Endothelial cell of umbilical vein (primary cell): ENCODE measurements at regions not wholly inside any gene's neighbourhood (a gene's known extent, or its start where the extent isn't known, plus 50 kb on each side); places are given as distances from the start of the nearest gene placed in this dataset.

Experiments
- BruUV-seq: library from RNA; stranded (reverse); fragments of 400-500 nt; replicated peaks from 2 replicates; lab custom pipeline; 2021; lab: Mats Ljungman, UMichigan
- CTCF ChIA-PET: fragments of 300-600, 350-600 bp; sonication (Branson Sonifier 250); formaldehyde crosslinking; loops from one replicate; lab custom pipeline; 2021; ENCODE audit warnings: antibody characterized with exemption, inconsistent platforms; lab: Charles Lee
- POLR2A ChIA-PET: fragments of 300-600, 350-600 bp; sonication (Branson Sonifier 250); formaldehyde crosslinking; loops from one replicate; lab custom pipeline; 2021; ENCODE audit warnings: antibody characterized with exemption, inconsistent platforms; lab: Charles Lee
- DNase-seq: peaks from one replicate; pipeline ENCODE4 v3.0.0-alpha.2; 2011; ENCODE audit warnings: low read depth, low spot score
- FAIRE-seq: peaks from 2 replicates; lab custom pipeline; 2011; peaks lifted over from hg19 to GRCh38; lab: Jason Lieb, UNC
- H2AFZ ChIP-seq: 2 replicates; pipeline ENCODE4 v1.6.0; 2012; ENCODE audit warnings: low read depth, low read length, control low read depth, inconsistent platforms
- H3K27ac ChIP-seq: 2 replicates; pipeline ENCODE4 v1.5.1; 2011; ENCODE audit warnings: low read depth, mild to moderate bottlenecking, control low read depth, low read length, moderate library complexity; ENCODE audit not compliant: insufficient read depth
- H3K27me3 ChIP-seq, 2 experiments: 2 replicates each; pipeline versions ENCODE4 v1.6.0 to v1.6.1; 2011; ENCODE audit warnings: low read length in 2 of 2, mixed read lengths in 1 of 2; ENCODE audit not compliant: control insufficient read depth in 2 of 2, insufficient read depth in 2 of 2
- H3K36me3 ChIP-seq, 2 experiments: 2 replicates in 1 of 2; 3 replicates in 1 of 2; pipeline ENCODE4 v1.5.1; 2011; ENCODE audit warnings: low read length in 2 of 2, mild to moderate bottlenecking in 1 of 2, moderate library complexity in 1 of 2; ENCODE audit not compliant: control insufficient read depth in 2 of 2, insufficient read depth in 2 of 2; ENCODE audit errors: extremely low read depth in 1 of 2
- H3K4me1 ChIP-seq: 3 replicates; pipeline ENCODE4 v1.5.1; 2011; ENCODE audit warnings: mild to moderate bottlenecking, low read length; ENCODE audit not compliant: control insufficient read depth, insufficient read depth; ENCODE audit errors: extremely low read depth
- H3K4me2 ChIP-seq: 2 replicates; pipeline ENCODE4 v1.6.1; 2011; ENCODE audit warnings: low read length, control low read depth, mixed read lengths; ENCODE audit not compliant: insufficient read depth
- H3K4me3 ChIP-seq, 3 experiments: fragments of 200-600 bp in 1 of 3; sonication (generic), shearing (Covaris generic) in 1 of 3; replicated peaks in 1 of 3; 2 replicates each; pipeline ENCODE4 v1.5.1; 2011 to 2016; ENCODE audit warnings: control low read depth in 3 of 3, low read length in 3 of 3, mild to moderate bottlenecking in 2 of 3, inconsistent platforms in 1 of 3, low read depth in 1 of 3, moderate library complexity in 1 of 3; ENCODE audit not compliant: insufficient read depth in 1 of 3
- H3K79me2 ChIP-seq: 2 replicates; pipeline ENCODE4 v1.6.0; 2012; ENCODE audit warnings: low read length, inconsistent platforms; ENCODE audit not compliant: control insufficient read depth, insufficient read depth
- H3K9ac ChIP-seq: replicated peaks from 2 replicates; pipeline ENCODE3; 2011; ENCODE audit warnings: low read length, control low read depth; ENCODE audit not compliant: insufficient read depth; ENCODE audit errors: extremely low read depth
- H3K9me1 ChIP-seq: replicated peaks from 3 replicates; pipeline ENCODE4 v1.6.0; 2011; ENCODE audit warnings: mild to moderate bottlenecking, low read length; ENCODE audit not compliant: control insufficient read depth, insufficient read depth; ENCODE audit errors: extremely low read depth
- H3K9me3 ChIP-seq: replicated peaks from 2 replicates; pipeline ENCODE4 v1.5.1; 2012; ENCODE audit warnings: low read length, inconsistent platforms; ENCODE audit not compliant: control insufficient read depth, insufficient read depth
- H4K20me1 ChIP-seq: replicated peaks from 2 replicates; pipeline ENCODE3; 2011; ENCODE audit warnings: mild to moderate bottlenecking, low read length; ENCODE audit not compliant: control insufficient read depth, insufficient read depth; ENCODE audit errors: extremely low read depth
- EZH2 ChIP-seq: IDR thresholded peaks from 2 replicates; pipeline ENCODE4 v1.6.1; 2012; ENCODE audit warnings: borderline replicate concordance, low read depth, mild to moderate bottlenecking, moderate library complexity, low read length, inconsistent platforms; ENCODE audit not compliant: severe bottlenecking
- FOS ChIP-seq: IDR thresholded peaks from 2 replicates; pipeline ENCODE4 v1.6.1; 2011; ENCODE audit warnings: mild to moderate bottlenecking, low read length, moderate library complexity, borderline replicate concordance; ENCODE audit not compliant: insufficient read depth
- JUN ChIP-seq: IDR thresholded peaks from 2 replicates; pipeline ENCODE4 v1.6.1; 2011; ENCODE audit warnings: borderline replicate concordance, low read depth; ENCODE audit not compliant: insufficient read length, insufficient read depth
- POLR2A ChIP-seq: IDR thresholded peaks from 2 replicates; pipeline ENCODE4 v1.6.1; 2012; ENCODE audit warnings: low read depth, mild to moderate bottlenecking, control low read depth, low read length
- POLR2AphosphoS5 ChIP-seq: IDR thresholded peaks from 2 replicates; pipeline ENCODE4 v1.6.1; 2012; ENCODE audit warnings: low read depth, mild to moderate bottlenecking, control low read depth, low read length, moderate library complexity; ENCODE audit not compliant: insufficient read depth
- dilution Hi-C: fragments of 300-500 bp; cut with MboI; formaldehyde crosslinking; loops from one replicate; pipeline ENCODE4 v1.15.0; 2019; ENCODE audit warnings: low sequenced_read_pairs; ENCODE audit not compliant: extremely low pct_ligation_motif_present
- intact Hi-C: fragments of 100-400 bp; cut with micrococcal nuclease; formaldehyde crosslinking; loops from one replicate; pipeline ENCODE4 v1.10.0; 2022
- TF ChIP-seq, protein P1 (sequence below), 2 donors: IDR thresholded peaks; 1 replicate in 1 of 2; 2 replicates in 1 of 2; pipeline ENCODE4 v1.5.1; 2011; ENCODE audit warnings: low read length in 2 of 2, mild to moderate bottlenecking in 2 of 2, moderate library complexity in 2 of 2, control low read depth in 1 of 2, inconsistent platforms in 1 of 2, low read depth in 1 of 2; ENCODE audit not compliant: insufficient read depth in 1 of 2; ENCODE audit errors: extremely low read depth in 1 of 2
- TF ChIP-seq, protein P2 (sequence below): IDR thresholded peaks from 2 replicates; pipeline ENCODE4 v1.6.1; 2011; ENCODE audit not compliant: insufficient read depth, insufficient read length

GRCh38 chr11:135019343-135019871 lies 607.4 kb upstream of the B3GAT1 start:
- FAIRE-seq = no peak
- intact Hi-C loops = no loop called here

More at GRCh38 chr11:135019343-135019871, 607.4 kb upstream of the B3GAT1 start:
- CTCF ChIA-PET = no interaction called here
- Histone ChIP-seq H3K4me2 (no peak overlapping the region), H3K79me2 (no peaks in the 10 kb centered on the region), H3K27ac (no peak overlapping the region), H3K9ac (no peak overlapping the region), H4K20me1 (no peaks in the 10 kb centered on the region), H2AFZ (no peak overlapping the region), H3K9me1 (no peaks in the 10 kb centered on the region), H3K4me3 (no peak overlapping the region), H3K4me1 (no peaks in the 10 kb centered on the region), H3K27me3 (no peaks in the 10 kb centered on the region), H3K9me3 (no peaks in the 10 kb centered on the region), H3K36me3 (no peaks in the 10 kb centered on the region)
- DNase-seq = no peak
- dilution Hi-C loops = no loop called here
- no TSS peak for BruUV-seq
- TF ChIP-seq EZH2 (no peak), JUN (no peak), FOS (no peak), POLR2A (no peak), POLR2AphosphoS5 (no peak)
- TF ChIP-seq, protein P1, sequence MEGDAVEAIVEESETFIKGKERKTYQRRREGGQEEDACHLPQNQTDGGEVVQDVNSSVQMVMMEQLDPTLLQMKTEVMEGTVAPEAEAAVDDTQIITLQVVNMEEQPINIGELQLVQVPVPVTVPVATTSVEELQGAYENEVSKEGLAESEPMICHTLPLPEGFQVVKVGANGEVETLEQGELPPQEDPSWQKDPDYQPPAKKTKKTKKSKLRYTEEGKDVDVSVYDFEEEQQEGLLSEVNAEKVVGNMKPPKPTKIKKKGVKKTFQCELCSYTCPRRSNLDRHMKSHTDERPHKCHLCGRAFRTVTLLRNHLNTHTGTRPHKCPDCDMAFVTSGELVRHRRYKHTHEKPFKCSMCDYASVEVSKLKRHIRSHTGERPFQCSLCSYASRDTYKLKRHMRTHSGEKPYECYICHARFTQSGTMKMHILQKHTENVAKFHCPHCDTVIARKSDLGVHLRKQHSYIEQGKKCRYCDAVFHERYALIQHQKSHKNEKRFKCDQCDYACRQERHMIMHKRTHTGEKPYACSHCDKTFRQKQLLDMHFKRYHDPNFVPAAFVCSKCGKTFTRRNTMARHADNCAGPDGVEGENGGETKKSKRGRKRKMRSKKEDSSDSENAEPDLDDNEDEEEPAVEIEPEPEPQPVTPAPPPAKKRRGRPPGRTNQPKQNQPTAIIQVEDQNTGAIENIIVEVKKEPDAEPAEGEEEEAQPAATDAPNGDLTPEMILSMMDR (IDR thresholded peaks at IDR 0.05; ENCODE audit: extremely low read depth in 1 of 2, insufficient read depth in 1 of 2, low read depth in 1 of 2, low read length in 2 of 2) = no peak
- TF ChIP-seq, protein P2, sequence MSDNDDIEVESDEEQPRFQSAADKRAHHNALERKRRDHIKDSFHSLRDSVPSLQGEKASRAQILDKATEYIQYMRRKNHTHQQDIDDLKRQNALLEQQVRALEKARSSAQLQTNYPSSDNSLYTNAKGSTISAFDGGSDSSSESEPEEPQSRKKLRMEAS = no peak
- POLR2A ChIA-PET = no interaction called here
